ENCODE measurements at regions not wholly inside any gene's neighbourhood (a gene's known extent, or its start where the extent isn't known, plus 50 kb on each side); places are given as distances from the start of the nearest gene placed in this dataset.

- H3K27me3 ChIP-seq (ENCODE audit: control insufficient read depth in 1 of 2, insufficient read depth in 2 of 2, low read length in 2 of 2) = no peaks in the 10 kb centered on the region
- H3K4me3 ChIP-seq (ENCODE audit: low read depth in 1 of 2, low read length in 2 of 2) = no peak overlapping the region
- no peak overlapping the region for H3K27ac ChIP-seq (ENCODE audit: low read depth in 2 of 2, low read length in 1 of 2)
- 76 to 82% methylated on average over 5 of the region's 5 CpGs for WGBS, 2 donors
- H3K36me3 ChIP-seq (ENCODE audit: control insufficient read depth in 2 of 2, insufficient read depth in 2 of 2, low read length in 1 of 2) = no peaks in the 10 kb centered on the region
- no peaks in the 10 kb centered on the region for H3K4me1 ChIP-seq (ENCODE audit: control insufficient read depth in 2 of 2, insufficient read depth in 2 of 2, low read length in 1 of 2)
- H3K9me3 ChIP-seq (ENCODE audit: control insufficient read depth in 2 of 2, insufficient read depth in 1 of 2, low read depth in 1 of 2, low read length in 1 of 2) = no peaks in the 10 kb centered on the region
Measured at GRCh38 chr16:6864671-6865070, 468.0 kb upstream of the RBFOX1 start.

GRCh38 chr16:6864244-6864643 is 468.4 kb upstream of the RBFOX1 start:
- H3K36me3 ChIP-seq (ENCODE audit: control insufficient read depth in 2 of 2, insufficient read depth in 2 of 2, low read length in 1 of 2) = no peaks in the 10 kb centered on the region
- WGBS, 2 donors = 72 to 78% methylated on average over 4 of the region's 4 CpGs
- H3K27me3 ChIP-seq (ENCODE audit: control insufficient read depth in 1 of 2, insufficient read depth in 2 of 2, low read length in 2 of 2) = no peaks in the 10 kb centered on the region
- no peak overlapping the region for H3K27ac ChIP-seq (ENCODE audit: low read depth in 2 of 2, low read length in 1 of 2)
- H3K9me3 ChIP-seq (ENCODE audit: control insufficient read depth in 2 of 2, insufficient read depth in 1 of 2, low read depth in 1 of 2, low read length in 1 of 2) = no peaks in the 10 kb centered on the region
- H3K4me1 ChIP-seq (ENCODE audit: control insufficient read depth in 2 of 2, insufficient read depth in 2 of 2, low read length in 1 of 2) = no peaks in the 10 kb centered on the region
- no peak overlapping the region for H3K4me3 ChIP-seq (ENCODE audit: low read depth in 1 of 2, low read length in 2 of 2)

- Histone ChIP-seq H3K4me1 (ENCODE audit: control insufficient read depth in 2 of 2, insufficient read depth in 2 of 2, low read length in 1 of 2) (no peaks in the 10 kb centered on the region), H3K4me3 (ENCODE audit: low read depth in 1 of 2, low read length in 2 of 2) (no peak overlapping the region)
- WGBS, 2 donors = 48% methylated on average over 2 of the region's 2 CpGs
Measured at GRCh38 chr16:6863135-6863534, 469.5 kb upstream of the RBFOX1 start.

GRCh38 chr16:6861815-6862477 is 470.7 kb upstream of the RBFOX1 start:
- no peak overlapping the region for H3K27ac ChIP-seq (ENCODE audit: low read depth in 2 of 2, low read length in 1 of 2)
- no peak overlapping the region for H3K4me3 ChIP-seq (ENCODE audit: low read depth in 1 of 2, low read length in 2 of 2)
- no peaks in the 10 kb centered on the region for H3K9me3 ChIP-seq (ENCODE audit: control insufficient read depth in 2 of 2, insufficient read depth in 1 of 2, low read depth in 1 of 2, low read length in 1 of 2)
- H3K36me3 ChIP-seq (ENCODE audit: control insufficient read depth in 2 of 2, insufficient read depth in 2 of 2, low read length in 1 of 2) = no peaks in the 10 kb centered on the region
- no peaks in the 10 kb centered on the region for H3K4me1 ChIP-seq (ENCODE audit: control insufficient read depth in 2 of 2, insufficient read depth in 2 of 2, low read length in 1 of 2)
- no peaks in the 10 kb centered on the region for H3K27me3 ChIP-seq (ENCODE audit: control insufficient read depth in 1 of 2, insufficient read depth in 2 of 2, low read length in 2 of 2)
- 63 to 70% methylated on average over 6 of the region's 6 CpGs for WGBS, 2 donors

More at GRCh38 chr16:6863135-6863534, 469.5 kb upstream of the RBFOX1 start:
- no peaks in the 10 kb centered on the region for H3K9me3 ChIP-seq (ENCODE audit: control insufficient read depth in 2 of 2, insufficient read depth in 1 of 2, low read depth in 1 of 2, low read length in 1 of 2)
- no peaks in the 10 kb centered on the region for H3K27me3 ChIP-seq (ENCODE audit: control insufficient read depth in 1 of 2, insufficient read depth in 2 of 2, low read length in 2 of 2)
- H3K27ac ChIP-seq (ENCODE audit: low read depth in 2 of 2, low read length in 1 of 2) = no peak overlapping the region
- H3K36me3 ChIP-seq (ENCODE audit: control insufficient read depth in 2 of 2, insufficient read depth in 2 of 2, low read length in 1 of 2) = no peaks in the 10 kb centered on the region

- Histone ChIP-seq H3K4me3 (ENCODE audit: low read depth in 1 of 2, low read length in 2 of 2) (no peak overlapping the region), H3K9me3 (ENCODE audit: control insufficient read depth in 2 of 2, insufficient read depth in 1 of 2, low read depth in 1 of 2, low read length in 1 of 2) (no peaks in the 10 kb centered on the region), H3K36me3 (ENCODE audit: control insufficient read depth in 2 of 2, insufficient read depth in 2 of 2, low read length in 1 of 2) (no peaks in the 10 kb centered on the region), H3K4me1 (ENCODE audit: control insufficient read depth in 2 of 2, insufficient read depth in 2 of 2, low read length in 1 of 2) (no peaks in the 10 kb centered on the region), H3K27me3 (ENCODE audit: control insufficient read depth in 1 of 2, insufficient read depth in 2 of 2, low read length in 2 of 2) (no peaks in the 10 kb centered on the region), H3K27ac (ENCODE audit: low read depth in 2 of 2, low read length in 1 of 2) (no peak overlapping the region)
- WGBS, 2 donors = 49 to 56% methylated on average over 8 of the region's 8 CpGs
Measured at GRCh38 chr16:6861135-6861814, 471.4 kb upstream of the RBFOX1 start.

GRCh38 chr16:6857575-6857974 is 475.1 kb upstream of the RBFOX1 start:
- Histone ChIP-seq H3K27ac (ENCODE audit: low read depth in 2 of 2, low read length in 1 of 2) (no peak overlapping the region), H3K4me1 (ENCODE audit: control insufficient read depth in 2 of 2, insufficient read depth in 2 of 2, low read length in 1 of 2) (no peaks in the 10 kb centered on the region), H3K4me3 (ENCODE audit: low read depth in 1 of 2, low read length in 2 of 2) (no peak overlapping the region), H3K9me3 (ENCODE audit: control insufficient read depth in 2 of 2, insufficient read depth in 1 of 2, low read depth in 1 of 2, low read length in 1 of 2) (peaks cover 0 to 4% of the 10 kb centered on the region in 2 donors), H3K27me3 (ENCODE audit: control insufficient read depth in 1 of 2, insufficient read depth in 2 of 2, low read length in 2 of 2) (no peaks in the 10 kb centered on the region), H3K36me3 (ENCODE audit: control insufficient read depth in 2 of 2, insufficient read depth in 2 of 2, low read length in 1 of 2) (no peaks in the 10 kb centered on the region)
- WGBS, 2 donors = 39 to 43% methylated on average over 5 of the region's 5 CpGs

- Histone ChIP-seq H3K9me3 (ENCODE audit: control insufficient read depth in 2 of 2, insufficient read depth in 1 of 2, low read depth in 1 of 2, low read length in 1 of 2) (peaks cover 0 to 4% of the 10 kb centered on the region in 2 donors), H3K27ac (ENCODE audit: low read depth in 2 of 2, low read length in 1 of 2) (no peak overlapping the region), H3K4me3 (ENCODE audit: low read depth in 1 of 2, low read length in 2 of 2) (no peak overlapping the region), H3K27me3 (ENCODE audit: control insufficient read depth in 1 of 2, insufficient read depth in 2 of 2, low read length in 2 of 2) (no peaks in the 10 kb centered on the region), H3K36me3 (ENCODE audit: control insufficient read depth in 2 of 2, insufficient read depth in 2 of 2, low read length in 1 of 2) (no peaks in the 10 kb centered on the region), H3K4me1 (ENCODE audit: control insufficient read depth in 2 of 2, insufficient read depth in 2 of 2, low read length in 1 of 2) (no peaks in the 10 kb centered on the region)
- 79 to 88% methylated on average over 5 of the region's 5 CpGs for WGBS, 2 donors
Measured at GRCh38 chr16:6856578-6856977, 476.1 kb upstream of the RBFOX1 start.

- Histone ChIP-seq H3K27ac (ENCODE audit: low read depth in 2 of 2, low read length in 1 of 2) (no peak overlapping the region), H3K9me3 (ENCODE audit: control insufficient read depth in 2 of 2, insufficient read depth in 1 of 2, low read depth in 1 of 2, low read length in 1 of 2) (peaks cover 0 to 4% of the 10 kb centered on the region in 2 donors), H3K4me3 (ENCODE audit: low read depth in 1 of 2, low read length in 2 of 2) (no peak overlapping the region), H3K27me3 (ENCODE audit: control insufficient read depth in 1 of 2, insufficient read depth in 2 of 2, low read length in 2 of 2) (no peaks in the 10 kb centered on the region), H3K36me3 (ENCODE audit: control insufficient read depth in 2 of 2, insufficient read depth in 2 of 2, low read length in 1 of 2) (no peaks in the 10 kb centered on the region), H3K4me1 (ENCODE audit: control insufficient read depth in 2 of 2, insufficient read depth in 2 of 2, low read length in 1 of 2) (no peaks in the 10 kb centered on the region)
- WGBS, 2 donors = 61 to 62% methylated on average over 6 of the region's 6 CpGs
Measured at GRCh38 chr16:6853565-6853964, 479.1 kb upstream of the RBFOX1 start.

GRCh38 chr16:6852643-6853225 is 479.9 kb upstream of the RBFOX1 start:
- peaks cover 0 to 4% of the 10 kb centered on the region in 2 donors for H3K9me3 ChIP-seq (ENCODE audit: control insufficient read depth in 2 of 2, insufficient read depth in 1 of 2, low read depth in 1 of 2, low read length in 1 of 2)
- H3K27me3 ChIP-seq (ENCODE audit: control insufficient read depth in 1 of 2, insufficient read depth in 2 of 2, low read length in 2 of 2) = no peaks in the 10 kb centered on the region
- 79 to 84% methylated on average over 3 of the region's 3 CpGs for WGBS, 2 donors
- H3K27ac ChIP-seq (ENCODE audit: low read depth in 2 of 2, low read length in 1 of 2) = no peak overlapping the region
- no peaks in the 10 kb centered on the region for H3K4me1 ChIP-seq (ENCODE audit: control insufficient read depth in 2 of 2, insufficient read depth in 2 of 2, low read length in 1 of 2)
- no peak overlapping the region for H3K4me3 ChIP-seq (ENCODE audit: low read depth in 1 of 2, low read length in 2 of 2)
- H3K36me3 ChIP-seq (ENCODE audit: control insufficient read depth in 2 of 2, insufficient read depth in 2 of 2, low read length in 1 of 2) = no peaks in the 10 kb centered on the region

Data from esophagus (tissue), 2 donors.